Ectodermal cell (in vitro differentiated cells): ENCODE measurements at regions not wholly inside any gene's neighbourhood (a gene's known extent, or its start where the extent isn't known, plus 50 kb on each side); places are given as distances from the start of the nearest gene placed in this dataset.
"Not testable (repeated sequence)": the region's sequence is repeated elsewhere in the genome, so short reads cannot be mapped to it uniquely, and the experiment has no call there.

Source experiments
- H3K27ac ChIP-seq: 2 replicates; pipeline ENCODE4 v1.7.0; 2013; ENCODE audit warnings: mild to moderate bottlenecking, low read depth, low read length; ENCODE audit not compliant: insufficient read depth, poor library complexity, severe bottlenecking
- H3K27me3 ChIP-seq: 2 replicates; pipeline ENCODE4 v1.7.0; 2013; ENCODE audit warnings: mild to moderate bottlenecking, low read length; ENCODE audit not compliant: insufficient read depth, control insufficient read depth, poor library complexity, severe bottlenecking
- H3K36me3 ChIP-seq: one replicate; pipeline ENCODE4 v1.7.0; 2013; ENCODE audit warnings: low read length; ENCODE audit not compliant: control insufficient read depth, insufficient read depth
- H3K4me1 ChIP-seq: one replicate; pipeline ENCODE4 v1.7.0; 2013; ENCODE audit warnings: low read length; ENCODE audit not compliant: control insufficient read depth, insufficient read depth
- H3K4me3 ChIP-seq: 2 replicates; pipeline ENCODE4 v1.7.0; 2013; ENCODE audit warnings: low read depth, low read length, control low read depth; ENCODE audit not compliant: insufficient read depth
- H3K9me3 ChIP-seq: 2 replicates; pipeline ENCODE4 v1.7.0; 2013; ENCODE audit warnings: mild to moderate bottlenecking, low read length, moderate library complexity; ENCODE audit not compliant: control insufficient read depth
- WGBS, 2 experiments: methylation state at CpG; one replicate each; pipeline ENCODE4 v1.1.7; 2013; ENCODE audit warnings: missing lambda C conversion rate in 2 of 2; 5-methylcytosine and 5-hydroxymethylcytosine counted together

DNA sequence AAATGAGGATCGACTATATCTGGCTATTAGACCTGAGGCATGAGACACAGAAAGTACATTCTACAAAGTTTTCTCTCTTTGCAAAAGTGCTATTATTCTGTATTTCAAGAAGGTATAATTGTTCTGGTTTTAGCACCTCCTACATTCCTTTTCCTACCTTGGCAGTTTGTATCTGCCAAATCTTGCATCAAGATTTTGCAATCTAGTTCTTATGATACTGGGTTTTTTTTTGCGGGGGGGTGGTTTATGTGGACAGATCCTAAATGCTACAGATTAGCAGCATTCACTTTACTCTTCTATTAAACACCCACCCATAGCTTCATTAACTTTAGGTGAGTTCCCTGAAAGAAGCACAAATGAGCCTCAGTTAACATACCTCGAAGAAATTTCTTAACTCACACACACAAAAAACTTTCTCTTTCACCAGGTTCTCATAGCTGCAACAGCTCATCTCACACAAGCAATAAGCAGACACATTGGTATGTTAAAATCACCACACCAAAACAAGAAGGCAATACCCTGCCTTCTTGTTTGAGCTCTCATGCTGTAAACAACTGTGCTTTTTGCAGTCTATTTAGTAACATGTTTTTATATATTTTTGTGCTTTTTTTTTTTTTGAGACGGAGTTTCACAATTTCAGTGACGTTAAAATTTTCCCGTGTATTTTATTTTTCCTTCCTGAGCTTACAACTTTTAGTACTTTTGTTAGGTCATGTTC lies 73.0 kb upstream of the VGLL4 start:
- Histone ChIP-seq H3K27ac (no peak overlapping the region), H3K36me3 (no peaks in the 10 kb centered on the region), H3K9me3 (no peaks in the 10 kb centered on the region), H3K4me3 (no peak overlapping the region), H3K4me1 (peaks cover 15% of the 10 kb centered on the region), H3K27me3 (peaks cover 48% of the 10 kb centered on the region)
- WGBS, 2 experiments, result 83 to 87% methylated on average over 4 to 5 of the region's 6 CpGs

DNA sequence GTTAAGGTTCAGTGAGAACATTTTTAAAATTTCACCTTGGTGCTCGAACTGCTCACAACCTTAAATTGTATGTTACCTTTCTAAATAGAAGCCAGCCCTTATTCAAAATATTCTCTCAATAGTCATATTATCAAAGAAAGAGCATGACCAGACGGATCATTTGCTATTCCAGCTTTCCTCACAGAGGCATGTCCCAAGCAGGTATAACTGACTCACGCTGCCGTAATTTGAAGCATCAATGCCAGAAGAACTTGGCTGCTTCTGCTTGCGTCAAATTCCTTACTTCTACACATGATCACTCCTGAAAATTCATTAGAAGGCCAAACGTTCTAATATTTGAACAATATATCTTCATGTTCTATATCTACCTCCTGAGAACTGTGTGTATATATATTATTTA lies 69.5 kb upstream of the VGLL4 start:
- H3K27me3 ChIP-seq, result peaks cover 12% of the 10 kb centered on the region
- no peak overlapping the region for H3K27ac ChIP-seq
- H3K9me3 ChIP-seq, result no peaks in the 10 kb centered on the region
- no peaks in the 10 kb centered on the region for H3K36me3 ChIP-seq
- WGBS, 2 experiments, result 94% methylated on average over 5 to 6 of the region's 6 CpGs
- H3K4me1 ChIP-seq, result peaks cover 4% of the 10 kb centered on the region
- no peak overlapping the region for H3K4me3 ChIP-seq

DNA sequence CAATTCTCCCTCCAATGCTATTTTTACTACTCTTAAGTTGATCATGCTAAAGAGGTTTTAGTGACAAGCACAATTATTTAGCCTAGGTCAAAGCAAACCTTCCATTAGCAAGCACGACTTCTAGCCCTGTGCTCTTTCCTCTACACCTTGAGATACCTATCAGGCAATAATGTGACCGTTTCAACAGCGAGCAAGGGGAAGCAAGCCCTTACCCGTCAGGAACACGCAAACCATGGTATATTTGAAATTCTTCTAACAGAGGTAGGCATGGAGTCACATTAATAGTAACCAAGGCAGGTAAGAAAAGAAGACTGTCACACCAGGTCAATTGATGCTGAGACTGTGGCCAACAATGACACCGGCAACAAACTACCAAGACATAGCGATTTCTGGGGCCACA lies 68.9 kb upstream of the VGLL4 start:
- Histone ChIP-seq H3K36me3 (no peaks in the 10 kb centered on the region), H3K27me3 (peaks cover 7% of the 10 kb centered on the region), H3K27ac (no peak overlapping the region), H3K4me3 (no peak overlapping the region), H3K9me3 (no peaks in the 10 kb centered on the region), H3K4me1 (no peaks in the 10 kb centered on the region)
- 95 to 96% methylated on average over 7 of the region's 7 CpGs for WGBS, 2 experiments

DNA sequence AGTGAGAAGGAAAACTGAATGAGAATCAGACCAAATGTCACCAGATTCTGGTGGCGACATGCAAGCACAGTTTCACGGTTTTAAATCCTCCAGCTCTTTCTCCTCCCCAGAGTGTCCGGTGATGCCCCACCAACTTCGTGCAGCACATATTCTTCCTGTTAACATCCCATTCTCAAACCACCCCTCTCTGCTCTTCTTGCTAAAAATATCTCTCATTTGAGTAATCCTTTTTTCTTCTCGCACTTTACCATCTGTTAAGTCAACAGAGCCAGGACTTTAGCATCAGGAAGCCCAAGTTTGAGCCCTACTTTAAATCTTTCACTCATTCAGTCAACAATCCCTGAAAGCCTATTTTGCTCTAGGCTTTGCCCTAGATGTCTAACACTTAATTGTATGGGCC lies 68.2 kb upstream of the VGLL4 start:
- Histone ChIP-seq H3K27ac (no peak overlapping the region), H3K36me3 (no peaks in the 10 kb centered on the region), H3K4me3 (no peak overlapping the region), H3K4me1 (no peaks in the 10 kb centered on the region), H3K9me3 (no peaks in the 10 kb centered on the region), H3K27me3 (no peaks in the 10 kb centered on the region)
- WGBS, 2 experiments, result 93 to 94% methylated on average over 5 of the region's 5 CpGs

DNA sequence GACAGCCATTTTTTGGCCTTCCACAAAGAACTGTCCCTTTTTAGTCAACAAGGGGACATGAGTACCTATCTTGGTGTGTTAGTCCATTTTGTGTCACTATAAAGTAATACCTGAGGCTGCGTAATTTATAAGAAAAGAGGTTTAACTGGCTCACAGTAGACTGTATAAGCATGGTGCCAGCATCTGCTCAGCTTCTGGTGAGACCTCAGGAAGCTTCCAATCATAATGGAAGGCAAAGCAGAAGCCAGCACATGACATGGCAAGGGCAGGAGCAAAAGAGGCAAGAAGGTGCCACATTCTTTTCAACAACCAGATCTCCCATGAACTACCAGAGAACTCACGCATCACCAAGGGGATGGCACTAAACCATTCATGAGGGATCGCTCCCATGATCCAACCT lies 66.1 kb upstream of the VGLL4 start:
- H3K9me3 ChIP-seq, result no peaks in the 10 kb centered on the region
- H3K36me3 ChIP-seq, result no peaks in the 10 kb centered on the region
- no peak overlapping the region for H3K27ac ChIP-seq
- H3K4me1 ChIP-seq, result no peaks in the 10 kb centered on the region
- WGBS, 2 experiments, result 91 to 92% methylated on average over 3 of the region's 3 CpGs
- no peaks in the 10 kb centered on the region for H3K27me3 ChIP-seq
- H3K4me3 ChIP-seq, result no peak overlapping the region

DNA sequence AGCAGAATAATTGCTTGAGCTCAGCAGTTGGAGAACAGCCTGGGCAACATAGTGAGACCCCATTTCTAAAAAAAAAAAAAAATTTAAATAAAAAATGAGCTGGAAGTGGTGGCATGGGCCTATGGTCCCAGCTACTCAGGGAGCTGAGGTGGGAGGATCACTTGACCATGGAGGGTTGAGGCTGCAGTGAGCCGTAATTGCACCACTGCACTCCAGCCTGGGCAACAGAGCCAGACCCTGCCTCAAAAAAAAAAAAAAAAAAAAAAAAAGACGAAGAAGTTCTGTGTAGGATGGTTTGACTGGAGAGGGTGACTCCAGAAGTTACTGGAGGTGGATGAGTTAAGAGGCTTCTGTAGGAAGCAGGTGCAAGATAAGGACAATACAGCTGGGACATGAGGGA lies 63.4 kb upstream of the VGLL4 start:
- WGBS, 2 experiments, result 87% methylated on average over 2 of the region's 2 CpGs
- not testable (repeated sequence) for H3K9me3 ChIP-seq, H3K4me3 ChIP-seq, H3K4me1 ChIP-seq, H3K27ac ChIP-seq, H3K36me3 ChIP-seq, H3K27me3 ChIP-seq

DNA sequence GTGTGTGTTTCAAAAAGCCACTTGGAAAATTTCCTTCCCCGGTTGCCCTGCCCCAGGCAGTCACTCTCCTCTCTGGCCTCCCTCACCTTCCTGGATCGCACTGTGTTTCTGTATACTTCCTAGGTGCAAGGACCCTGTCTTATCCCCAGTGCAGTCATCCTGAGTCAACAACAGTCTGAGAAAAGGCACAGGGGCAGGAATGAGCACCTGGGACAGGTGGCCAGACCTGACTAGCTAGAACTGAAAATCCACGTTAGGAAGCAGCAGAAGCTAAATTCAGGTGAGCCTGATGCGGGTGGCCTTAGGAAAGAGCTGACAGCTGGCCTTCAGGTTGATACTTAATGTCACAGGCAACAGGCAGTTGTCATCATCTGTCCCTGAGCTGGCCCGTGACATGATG lies 62.9 kb upstream of the VGLL4 start:
- Histone ChIP-seq H3K27ac (no peak overlapping the region), H3K9me3 (no peaks in the 10 kb centered on the region), H3K4me3 (no peak overlapping the region), H3K27me3 (no peaks in the 10 kb centered on the region), H3K4me1 (no peaks in the 10 kb centered on the region), H3K36me3 (no peaks in the 10 kb centered on the region)
- 92 to 96% methylated on average over 5 of the region's 5 CpGs for WGBS, 2 experiments

DNA sequence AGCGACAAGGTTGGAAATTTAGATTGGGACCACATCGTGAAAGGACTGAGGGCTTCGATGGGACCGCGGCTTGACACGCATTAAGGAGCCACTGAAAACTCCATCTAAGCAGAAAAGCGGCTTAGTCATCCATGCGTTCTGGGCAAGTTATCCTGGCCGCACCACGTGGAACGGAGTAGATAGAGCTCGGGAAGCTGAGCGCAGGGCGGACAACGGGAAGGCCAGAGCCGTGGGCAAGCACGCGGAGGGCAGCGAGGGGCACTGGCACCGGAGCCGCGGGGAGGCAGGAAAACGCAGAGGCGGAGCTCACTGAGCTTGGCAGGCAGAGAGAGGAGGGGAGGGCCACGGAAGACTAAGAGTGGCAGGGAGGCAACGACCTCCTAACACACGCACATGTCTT lies 61.3 kb upstream of the VGLL4 start:
- no peak overlapping the region for H3K4me3 ChIP-seq
- 83 to 84% methylated on average over 27 of the region's 27 CpGs for WGBS, 2 experiments
- H3K4me1 ChIP-seq, result no peaks in the 10 kb centered on the region
- H3K27me3 ChIP-seq, result no peaks in the 10 kb centered on the region
- no peaks in the 10 kb centered on the region for H3K36me3 ChIP-seq
- H3K27ac ChIP-seq, result no peak overlapping the region
- H3K9me3 ChIP-seq, result no peaks in the 10 kb centered on the region

DNA sequence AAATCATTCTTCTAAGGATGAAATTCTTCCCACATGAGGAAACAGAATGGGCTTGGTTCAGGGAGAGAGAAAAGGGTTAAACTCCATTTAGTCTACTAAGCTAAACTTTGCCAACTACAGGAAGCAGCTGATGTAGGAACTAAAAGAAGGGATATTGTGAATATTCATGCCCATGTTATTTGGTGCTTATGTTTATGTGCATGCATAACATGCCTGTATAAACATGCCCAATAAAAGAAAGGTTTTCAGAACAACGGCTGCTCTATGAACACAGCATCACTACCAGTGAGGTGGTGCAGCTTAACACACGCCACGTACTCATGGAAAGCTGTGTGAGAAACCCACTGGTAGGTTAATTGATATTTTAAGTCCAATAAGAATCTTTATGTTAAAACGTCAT lies 59.4 kb upstream of the VGLL4 start:
- H3K27me3 ChIP-seq, result no peaks in the 10 kb centered on the region
- WGBS, 2 experiments, result 88 to 100% methylated on average over 3 of the region's 4 CpGs

DNA sequence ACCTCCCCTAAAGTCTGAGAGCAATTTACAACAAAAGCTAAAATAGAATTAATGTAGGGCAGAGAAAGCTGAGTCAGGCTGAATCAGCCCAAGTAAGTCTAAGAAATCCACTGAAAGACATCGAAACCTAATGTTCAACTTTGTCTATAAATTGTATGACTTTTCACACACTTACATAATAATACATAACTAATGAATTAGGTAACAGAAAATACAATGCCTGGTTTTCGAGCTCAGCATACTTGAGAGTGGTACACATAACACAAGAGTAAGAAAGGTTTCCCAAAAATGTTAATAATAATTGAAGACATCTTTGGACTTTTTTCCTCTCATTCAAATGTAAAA lies 55.3 kb upstream of the VGLL4 start:
- H3K27me3 ChIP-seq, result no peaks in the 10 kb centered on the region
- no peaks in the 10 kb centered on the region for H3K9me3 ChIP-seq
- H3K4me3 ChIP-seq, result no peak overlapping the region
- no peak overlapping the region for H3K27ac ChIP-seq
- no peaks in the 10 kb centered on the region for H3K4me1 ChIP-seq
- H3K36me3 ChIP-seq, result no peaks in the 10 kb centered on the region
- 100% methylated on average over 2 of the region's 2 CpGs; no CpG with 5 or more reads in 1 of the 2 experiments for whole genome bisulfite sequencing, 2 experiments

More for the DNA sequence above, 59.4 kb upstream of the VGLL4 start:
- no peak overlapping the region for H3K27ac ChIP-seq
- H3K4me3 ChIP-seq, result no peak overlapping the region
- H3K36me3 ChIP-seq, result no peaks in the 10 kb centered on the region
- H3K4me1 ChIP-seq, result no peaks in the 10 kb centered on the region
- no peaks in the 10 kb centered on the region for H3K9me3 ChIP-seq
